KMS-11 (cell line): ENCODE measurements at regions not wholly inside any gene's neighbourhood (a gene's known extent, or its start where the extent isn't known, plus 50 kb on each side); places are given as distances from the start of the nearest gene placed in this dataset.

Experiments used
- H2AFZ ChIP-seq: fragments of 200-600 bp; sonication (generic); 2 replicates; pipeline ENCODE4 v1.6.1; 2016; ENCODE audit warnings: antibody characterized with exemption, mixed run types, low read depth
- H3K27ac ChIP-seq: fragments of 200-600 bp; sonication (generic); 2 replicates; pipeline ENCODE4 v1.6.1; 2016; ENCODE audit warnings: mild to moderate bottlenecking, mixed run types
- H3K27me3 ChIP-seq: fragments of 200-600 bp; sonication (generic); 2 replicates; pipeline ENCODE4 v1.6.1; 2017; ENCODE audit warnings: mild to moderate bottlenecking, low read depth, mixed run types, moderate library complexity; ENCODE audit not compliant: insufficient read depth
- H3K36me3 ChIP-seq: fragments of 200-600 bp; sonication (generic); 2 replicates; pipeline ENCODE4 v1.6.1; 2017; ENCODE audit warnings: mild to moderate bottlenecking, mixed run types; ENCODE audit not compliant: insufficient read depth
- H3K4me1 ChIP-seq: fragments of 200-600 bp; sonication (generic); 2 replicates; pipeline ENCODE4 v1.6.1; 2016; ENCODE audit warnings: mild to moderate bottlenecking, low read depth, mixed run types; ENCODE audit not compliant: poor library complexity, severe bottlenecking
- H3K4me2 ChIP-seq: fragments of 200-600 bp; sonication (generic); 2 replicates; pipeline ENCODE4 v1.7.0; 2016; ENCODE audit warnings: mild to moderate bottlenecking, mixed run types
- H3K4me3 ChIP-seq: fragments of 200-600 bp; sonication (generic); IDR thresholded peaks from 2 replicates; pipeline ENCODE4 v1.6.1; 2017; ENCODE audit warnings: low read depth, low read length, mixed read lengths; ENCODE audit not compliant: insufficient read depth
- H3K79me2 ChIP-seq: fragments of 200-600 bp; sonication (generic); 2 replicates; pipeline ENCODE4 v1.6.1; 2016; ENCODE audit warnings: low read depth, mixed run types; ENCODE audit not compliant: insufficient read depth
- H3K9ac ChIP-seq: fragments of 200-600 bp; sonication (generic); 2 replicates; pipeline ENCODE4 v1.6.1; 2016; ENCODE audit warnings: mild to moderate bottlenecking, mixed run types
- H4K20me1 ChIP-seq: fragments of 200-600 bp; sonication (generic); 2 replicates; pipeline ENCODE4 v1.6.1; 2016; ENCODE audit warnings: mild to moderate bottlenecking, mixed run types; ENCODE audit not compliant: insufficient read depth
- TF ChIP-seq, protein P1 (sequence below): fragments of 200-600 bp; sonication (generic); conservative IDR thresholded peaks from 2 replicates; pipeline ENCODE4 v1.6.1; 2017; ENCODE audit warnings: low read depth, mild to moderate bottlenecking, antibody characterized with exemption, low read length, moderate library complexity, mixed read lengths

DNA sequence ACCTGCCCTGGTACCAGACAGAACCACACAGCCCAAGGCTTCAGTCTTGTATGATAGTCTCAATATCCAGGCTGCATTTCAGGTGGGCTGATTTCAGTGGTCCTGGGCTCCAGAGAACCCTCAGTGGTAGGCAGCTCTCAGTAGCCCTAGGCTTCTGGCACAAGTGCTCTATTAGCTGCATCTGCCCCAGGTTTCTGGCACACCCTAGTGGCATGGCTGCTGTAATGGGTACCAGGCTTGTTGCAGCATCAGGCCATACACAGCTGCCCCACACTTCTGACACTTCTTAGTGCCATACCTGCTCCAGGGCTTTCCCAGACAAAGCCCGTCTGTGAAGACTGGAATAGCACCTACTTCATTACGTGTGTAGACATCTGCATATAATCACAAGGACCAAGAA, 1062.2 kb upstream of the EPHA6 start:
- Histone ChIP-seq H4K20me1 (no peaks in the 10 kb centered on the region), H3K9ac (no peak overlapping the region), H3K4me3 (no peak overlapping the region), H3K79me2 (no peaks in the 10 kb centered on the region), H3K27ac (no peak overlapping the region), H3K27me3 (no peaks in the 10 kb centered on the region), H3K4me2 (no peak overlapping the region), H3K36me3 (no peaks in the 10 kb centered on the region), H3K4me1 (no peaks in the 10 kb centered on the region), H2AFZ (no peak overlapping the region)
- TF ChIP-seq, protein P1, sequence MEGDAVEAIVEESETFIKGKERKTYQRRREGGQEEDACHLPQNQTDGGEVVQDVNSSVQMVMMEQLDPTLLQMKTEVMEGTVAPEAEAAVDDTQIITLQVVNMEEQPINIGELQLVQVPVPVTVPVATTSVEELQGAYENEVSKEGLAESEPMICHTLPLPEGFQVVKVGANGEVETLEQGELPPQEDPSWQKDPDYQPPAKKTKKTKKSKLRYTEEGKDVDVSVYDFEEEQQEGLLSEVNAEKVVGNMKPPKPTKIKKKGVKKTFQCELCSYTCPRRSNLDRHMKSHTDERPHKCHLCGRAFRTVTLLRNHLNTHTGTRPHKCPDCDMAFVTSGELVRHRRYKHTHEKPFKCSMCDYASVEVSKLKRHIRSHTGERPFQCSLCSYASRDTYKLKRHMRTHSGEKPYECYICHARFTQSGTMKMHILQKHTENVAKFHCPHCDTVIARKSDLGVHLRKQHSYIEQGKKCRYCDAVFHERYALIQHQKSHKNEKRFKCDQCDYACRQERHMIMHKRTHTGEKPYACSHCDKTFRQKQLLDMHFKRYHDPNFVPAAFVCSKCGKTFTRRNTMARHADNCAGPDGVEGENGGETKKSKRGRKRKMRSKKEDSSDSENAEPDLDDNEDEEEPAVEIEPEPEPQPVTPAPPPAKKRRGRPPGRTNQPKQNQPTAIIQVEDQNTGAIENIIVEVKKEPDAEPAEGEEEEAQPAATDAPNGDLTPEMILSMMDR, result no peak

DNA sequence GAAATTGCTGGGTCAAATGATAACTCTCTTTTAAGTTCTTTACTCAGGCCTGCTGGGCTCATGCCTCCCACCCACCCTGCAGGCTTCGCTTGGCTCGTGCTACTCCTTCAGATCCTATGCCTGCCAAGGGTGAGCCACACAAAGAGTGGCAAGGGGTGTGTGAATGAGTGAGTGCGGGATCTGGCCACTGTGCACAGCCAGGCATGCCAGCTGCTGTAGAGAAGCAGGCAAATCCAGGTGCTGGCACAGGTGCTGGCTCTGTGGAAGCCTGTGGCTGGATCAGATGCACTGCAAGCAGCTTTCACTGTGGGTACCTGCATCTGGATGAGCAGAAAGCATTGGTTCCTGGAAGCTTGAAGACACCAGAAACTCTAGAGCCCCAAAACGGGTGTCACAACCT, 1055.7 kb upstream of the EPHA6 start:
- TF ChIP-seq, protein P1, result no peak
- no peak overlapping the region for H3K27ac ChIP-seq
- no peaks in the 10 kb centered on the region for H3K27me3 ChIP-seq

DNA sequence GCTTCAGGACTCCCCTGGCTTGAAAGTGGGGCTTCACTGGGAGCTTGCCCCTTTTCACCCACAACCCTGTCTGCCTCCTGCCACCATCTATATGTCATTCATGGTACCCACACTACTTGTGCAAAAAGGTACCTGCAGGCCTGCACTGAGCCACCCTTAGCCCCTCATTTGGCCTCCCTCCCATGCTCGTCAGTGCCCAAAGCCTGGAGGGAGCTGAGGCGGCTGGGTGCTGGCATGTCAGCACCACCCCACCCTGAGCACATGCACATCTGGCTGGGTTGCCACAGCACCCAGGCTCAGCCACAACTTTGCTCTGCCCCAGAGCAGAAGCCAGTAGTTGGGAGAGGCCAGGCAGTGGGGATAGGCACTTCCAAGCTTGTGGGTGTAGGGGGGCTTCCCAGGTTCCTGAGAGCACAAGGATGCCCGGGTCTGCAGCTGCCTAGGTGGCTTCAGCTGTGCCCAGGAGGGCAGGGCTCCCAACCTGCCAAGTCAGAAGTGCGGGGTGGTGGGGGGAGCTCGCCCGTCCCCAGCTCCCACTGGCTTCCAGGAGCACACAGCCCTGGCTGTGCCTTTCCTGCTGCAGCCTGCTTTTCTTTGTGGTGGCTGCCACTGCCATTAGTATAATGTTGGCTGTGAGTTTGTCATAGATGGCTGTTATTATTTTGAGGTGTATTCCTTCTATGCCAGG, 1054.6 kb upstream of the EPHA6 start:
- Histone ChIP-seq H3K9ac (no peak overlapping the region), H3K36me3 (no peaks in the 10 kb centered on the region), H3K4me1 (no peaks in the 10 kb centered on the region), H3K4me3 (no peak overlapping the region), H2AFZ (no peak overlapping the region), H3K27me3 (no peaks in the 10 kb centered on the region), H3K4me2 (no peak overlapping the region), H4K20me1 (no peaks in the 10 kb centered on the region), H3K79me2 (no peaks in the 10 kb centered on the region), H3K27ac (no peak overlapping the region)
- TF ChIP-seq, protein P1, result no peak

More for the DNA sequence above, 1055.7 kb upstream of the EPHA6 start:
- Histone ChIP-seq H3K4me1 (no peaks in the 10 kb centered on the region), H3K9ac (no peak overlapping the region), H4K20me1 (no peaks in the 10 kb centered on the region), H2AFZ (no peak overlapping the region), H3K4me3 (no peak overlapping the region), H3K36me3 (no peaks in the 10 kb centered on the region), H3K4me2 (no peak overlapping the region), H3K79me2 (no peaks in the 10 kb centered on the region)

DNA sequence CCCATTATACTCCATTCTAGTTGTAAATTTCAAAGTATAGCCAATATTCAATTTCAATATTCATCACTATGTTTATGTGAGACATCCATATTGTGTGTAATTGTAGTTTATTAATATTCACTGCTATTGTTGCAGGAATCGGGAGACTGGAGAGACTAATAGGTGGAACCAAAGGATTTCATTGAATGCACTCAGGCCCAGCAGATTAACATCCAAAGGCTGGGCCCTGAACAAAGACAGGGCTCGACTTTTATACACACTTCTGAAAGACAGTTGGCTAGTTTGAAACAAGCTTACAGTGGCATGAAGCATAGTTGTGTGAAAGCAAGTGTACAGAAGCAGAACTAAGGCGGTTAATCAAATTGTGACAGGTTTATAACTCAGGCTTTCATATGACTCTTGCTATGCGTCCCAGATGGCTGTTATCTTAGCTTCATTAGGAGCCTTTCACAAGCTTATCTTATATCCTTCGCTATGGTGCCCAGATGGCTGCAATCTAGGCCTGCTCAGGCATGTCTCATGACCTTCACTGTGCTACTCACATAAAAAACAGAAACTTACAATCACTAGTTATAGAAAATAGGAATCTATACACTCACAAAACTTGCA, 1038.8 kb upstream of the EPHA6 start:
- H2AFZ ChIP-seq, result no peak overlapping the region
- no peaks in the 10 kb centered on the region for H3K27me3 ChIP-seq
- H3K79me2 ChIP-seq, result no peaks in the 10 kb centered on the region
- no peaks in the 10 kb centered on the region for H3K4me1 ChIP-seq
- no peaks in the 10 kb centered on the region for H4K20me1 ChIP-seq
- no peak overlapping the region for H3K4me2 ChIP-seq
- H3K4me3 ChIP-seq, result no peak overlapping the region
- no peak overlapping the region for H3K9ac ChIP-seq
- H3K36me3 ChIP-seq, result no peaks in the 10 kb centered on the region
- H3K27ac ChIP-seq, result no peak overlapping the region
- TF ChIP-seq, protein P1, result no peak
